ENCODE measurements at regions not wholly inside any gene's neighbourhood (a gene's known extent, or its start where the extent isn't known, plus 50 kb on each side); places are given as distances from the start of the nearest gene placed in this dataset.

GRCh38 chr20:16946097-16946496, 197.9 kb downstream of the OTOR start:
- Histone ChIP-seq H3K79me2 (ENCODE audit: control insufficient read depth, insufficient read depth, low read length) (no peaks in the 10 kb centered on the region), H3K27ac (ENCODE audit: insufficient read depth, low read depth, low read length) (no peak overlapping the region), H3K36me3 (ENCODE audit: control insufficient read depth in 2 of 2, extremely low read depth in 1 of 2, insufficient read depth in 2 of 2, low read length in 2 of 2) (no peaks in the 10 kb centered on the region), H3K9me1 (replicated peaks; ENCODE audit: control insufficient read depth, extremely low read depth, insufficient read depth, low read length) (no peaks in the 10 kb centered on the region), H3K27me3 (ENCODE audit: control insufficient read depth in 2 of 2, insufficient read depth in 2 of 2, low read length in 2 of 2) (no peaks in the 10 kb centered on the region), H3K4me1 (ENCODE audit: control insufficient read depth, extremely low read depth, insufficient read depth, low read length) (no peaks in the 10 kb centered on the region), H3K9ac (replicated peaks; ENCODE audit: extremely low read depth, insufficient read depth, low read length) (no peak overlapping the region), H3K4me2 (ENCODE audit: insufficient read depth, low read length) (no peak overlapping the region), H3K9me3 (replicated peaks; ENCODE audit: control insufficient read depth, insufficient read depth, low read length) (peaks cover 2% of the 10 kb centered on the region), H2AFZ (ENCODE audit: low read depth, low read length) (no peak overlapping the region), H3K4me3 (replicated peaks in 1 of 3; ENCODE audit: insufficient read depth in 1 of 3, low read depth in 1 of 3, low read length in 3 of 3) (no peak overlapping the region), H4K20me1 (replicated peaks; ENCODE audit: control insufficient read depth, extremely low read depth, insufficient read depth, low read length) (no peaks in the 10 kb centered on the region)
- dilution Hi-C loops (cut with MboI; ENCODE audit: extremely low pct_ligation_motif_present, low sequenced_read_pairs) (no loop called here), intact Hi-C loops (cut with micrococcal nuclease) (no loop called here)
- no peak for DNase-seq (ENCODE audit: low read depth, low spot score)
- no peak for FAIRE-seq
- no TSS peak for BruUV-seq (replicated peaks)
- TF ChIP-seq CTCF (IDR thresholded peaks at IDR 0.05; ENCODE audit: extremely low read depth in 1 of 2, insufficient read depth in 1 of 2, low read depth in 1 of 2, low read length in 2 of 2): no peak
- TF ChIP-seq POLR2AphosphoS5 (IDR thresholded peaks at IDR 0.05; ENCODE audit: insufficient read depth, low read depth, low read length): no peak
- TF ChIP-seq MAX (IDR thresholded peaks at IDR 0.05; ENCODE audit: insufficient read depth, insufficient read length): no peak
- TF ChIP-seq GATA2 (IDR thresholded peaks at IDR 0.05; ENCODE audit: insufficient read depth, insufficient read length, low read depth, low read length): no peak
- no peak for TF ChIP-seq POLR2A (IDR thresholded peaks at IDR 0.05; ENCODE audit: low read depth, low read length)
- TF ChIP-seq FOS (IDR thresholded peaks at IDR 0.05; ENCODE audit: borderline replicate concordance, insufficient read depth, low read length): no peak
- no peak for TF ChIP-seq EZH2 (IDR thresholded peaks at IDR 0.05; ENCODE audit: borderline replicate concordance, low read depth, low read length, severe bottlenecking)
- no peak for TF ChIP-seq JUN (IDR thresholded peaks at IDR 0.05; ENCODE audit: borderline replicate concordance, insufficient read depth, insufficient read length, low read depth)
- no peak for TF ChIP-seq MYC (IDR thresholded peaks at IDR 0.05; ENCODE audit: low read depth, low read length)
- ChIA-PET CTCF (no interaction called here), POLR2A (no interaction called here)
